ENCODE measurements at regions not wholly inside any gene's neighbourhood (a gene's known extent, or its start where the extent isn't known, plus 50 kb on each side); places are given as distances from the start of the nearest gene placed in this dataset.

DNA sequence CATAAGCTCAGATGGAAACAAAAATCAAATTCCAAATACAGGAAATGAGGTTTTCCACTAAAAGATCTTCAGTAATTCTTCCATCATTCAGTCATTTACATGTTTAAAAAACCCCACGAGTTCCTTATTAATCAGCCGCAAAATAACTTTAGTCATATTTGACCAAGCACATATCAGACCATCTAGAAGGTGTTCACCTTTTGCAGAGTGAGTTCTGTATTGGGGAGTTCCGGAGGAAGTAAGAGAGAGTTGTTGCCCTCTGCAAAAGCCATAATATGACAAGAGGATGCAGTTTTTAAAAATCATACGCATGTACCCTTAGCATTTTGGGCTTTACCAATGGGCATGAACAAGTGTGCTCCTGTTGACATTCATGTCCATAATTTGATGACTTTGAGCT is 61.6 kb downstream of the CCR1 start:
- DNase-seq = no peak
- H3K27me3 ChIP-seq = no peaks in the 10 kb centered on the region
- no peak overlapping the region for H3K4me3 ChIP-seq
- no peaks in the 10 kb centered on the region for H3K36me3 ChIP-seq
- H3K9me3 ChIP-seq = no peaks in the 10 kb centered on the region

DNA sequence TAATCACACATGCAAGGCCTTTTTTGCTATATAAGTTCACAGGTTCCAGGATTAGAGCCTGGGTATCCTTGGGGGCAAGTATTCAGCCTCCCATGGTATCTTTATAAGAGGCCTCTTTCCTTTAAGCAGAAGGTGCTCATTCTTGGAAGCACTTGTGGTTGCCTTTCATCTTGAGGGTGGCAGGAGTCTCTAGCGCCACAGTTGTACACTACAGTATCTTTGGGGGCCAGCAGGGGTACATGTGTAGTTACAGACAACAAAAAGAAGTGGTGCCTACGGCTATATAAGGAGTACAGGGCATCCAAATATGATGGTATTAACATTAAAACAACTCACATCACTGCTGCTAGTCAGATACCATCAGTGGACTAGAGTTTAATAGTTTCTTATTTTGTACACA is 62.1 kb downstream of the CCR1 start:
- H3K9me3 ChIP-seq = no peaks in the 10 kb centered on the region
- DNase-seq = no peak
- no peak overlapping the region for H3K4me3 ChIP-seq
- no peaks in the 10 kb centered on the region for H3K27me3 ChIP-seq
- H3K36me3 ChIP-seq = no peaks in the 10 kb centered on the region

GRCh38 chr3:46145147-46145546 is 63.0 kb downstream of the CCR1 start:
- no peaks in the 10 kb centered on the region for H3K27me3 ChIP-seq
- DNase-seq = no peak
- no peaks in the 10 kb centered on the region for H3K36me3 ChIP-seq
- H3K4me3 ChIP-seq = no peak overlapping the region
- no peaks in the 10 kb centered on the region for H3K9me3 ChIP-seq

DNA sequence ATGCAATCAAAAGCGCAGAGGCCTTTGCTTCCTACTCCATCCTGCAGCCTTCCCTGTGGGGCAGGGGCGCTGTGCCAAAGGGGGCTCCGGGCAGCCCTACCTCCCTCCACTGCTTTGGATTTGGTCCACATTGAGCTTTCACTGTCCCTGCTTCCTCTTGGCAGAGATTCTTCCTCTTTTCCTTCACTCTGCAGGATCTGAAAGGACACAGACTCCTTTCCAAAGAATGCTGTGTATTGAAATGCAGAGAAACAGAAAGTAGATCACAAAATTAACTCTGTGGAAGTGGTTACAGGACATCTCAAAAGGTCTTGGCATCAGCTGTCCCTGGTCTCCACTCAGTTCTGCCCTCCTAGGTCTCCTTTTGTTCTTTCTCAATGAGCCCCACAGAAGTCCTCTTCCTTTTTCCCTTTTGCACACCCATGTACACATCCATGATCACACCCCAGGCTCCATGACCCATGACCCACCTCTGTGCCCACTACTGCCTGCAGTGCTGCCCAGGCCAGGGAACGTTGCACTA is 64.1 kb downstream of the CCR1 start:
- no peak for DNase-seq
- H3K9me3 ChIP-seq = no peaks in the 10 kb centered on the region
- H3K27me3 ChIP-seq = no peaks in the 10 kb centered on the region
- H3K4me3 ChIP-seq = no peak overlapping the region
- no peaks in the 10 kb centered on the region for H3K36me3 ChIP-seq

GRCh38 chr3:46141813-46142212 is 66.3 kb downstream of the CCR1 start:
- Histone ChIP-seq H3K4me3 (no peak overlapping the region), H3K27me3 (no peaks in the 10 kb centered on the region), H3K9me3 (no peaks in the 10 kb centered on the region), H3K36me3 (no peaks in the 10 kb centered on the region)
- DNase-seq = no peak

DNA sequence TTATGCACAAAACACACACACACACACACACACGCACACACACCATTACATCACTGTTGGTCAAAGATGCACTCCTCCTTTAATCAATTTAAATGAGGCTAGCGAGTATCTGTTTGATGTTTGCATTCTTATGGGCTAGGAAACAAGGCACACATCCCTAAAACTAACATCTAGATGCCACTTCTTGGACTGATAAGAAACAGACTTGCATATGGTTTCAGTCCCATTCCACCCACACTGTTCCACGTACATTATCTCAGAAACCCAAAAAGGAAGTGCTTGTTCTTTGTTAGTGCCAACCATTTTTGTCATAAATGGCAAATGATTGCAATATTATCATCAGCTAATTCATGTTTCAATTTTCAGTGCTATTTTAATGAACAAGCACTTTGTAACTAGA is 69.5 kb downstream of the CCR1 start:
- DNase-seq = no peak

DNA sequence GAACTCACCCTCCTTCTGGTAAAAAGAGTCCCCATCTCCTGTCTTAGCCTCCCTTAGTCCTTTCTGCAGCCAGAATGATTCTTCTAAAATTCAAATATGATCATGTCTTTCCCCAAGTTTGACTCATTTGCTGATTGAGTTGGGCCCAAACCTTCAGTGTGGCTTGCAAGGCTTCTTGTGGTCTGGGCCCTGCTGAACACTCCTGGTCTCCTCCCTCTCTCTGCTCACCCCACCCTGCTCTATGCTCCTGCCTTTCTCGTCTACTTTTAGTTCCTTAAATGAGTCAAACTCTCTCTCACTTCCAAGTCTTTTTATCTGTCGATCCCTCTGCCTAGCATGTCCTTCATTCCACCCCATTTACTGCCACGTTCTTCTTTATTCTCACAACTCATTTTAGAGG is 72.6 kb downstream of the CCR1 start:
- no peak for DNase-seq
- no peaks in the 10 kb centered on the region for H3K9me3 ChIP-seq
- H3K4me3 ChIP-seq = no peak overlapping the region
- H3K27me3 ChIP-seq = no peaks in the 10 kb centered on the region
- no peaks in the 10 kb centered on the region for H3K36me3 ChIP-seq

More for the DNA sequence above, 69.5 kb downstream of the CCR1 start:
- Histone ChIP-seq H3K9me3 (no peaks in the 10 kb centered on the region), H3K4me3 (no peak overlapping the region), H3K36me3 (no peaks in the 10 kb centered on the region), H3K27me3 (no peaks in the 10 kb centered on the region)

GRCh38 chr3:46133285-46133684 is 74.8 kb downstream of the CCR1 start:
- Histone ChIP-seq H3K36me3 (no peaks in the 10 kb centered on the region), H3K4me3 (no peak overlapping the region), H3K27me3 (no peaks in the 10 kb centered on the region), H3K9me3 (no peaks in the 10 kb centered on the region)
- no peak for DNase-seq

DNA sequence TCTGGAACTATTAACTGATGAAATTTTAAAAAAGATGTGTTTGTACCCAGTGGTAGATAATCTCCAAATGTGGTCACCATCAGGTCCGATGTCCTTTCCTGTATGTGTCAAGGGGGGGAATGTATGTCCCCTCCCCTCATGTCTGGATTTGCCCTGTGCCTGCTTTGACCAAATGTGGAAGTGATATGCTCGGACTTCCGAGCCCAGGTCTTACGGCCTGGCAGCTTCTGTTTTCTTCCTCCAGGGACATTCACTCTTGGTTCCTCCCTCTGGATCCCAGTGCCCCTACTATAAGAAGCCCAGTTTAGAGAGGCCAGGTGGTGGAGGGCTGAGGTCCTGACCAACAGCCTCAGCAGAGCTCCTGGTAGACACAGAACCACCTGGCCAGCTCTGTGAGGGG is 75.5 kb downstream of the CCR1 start:
- Histone ChIP-seq H3K27me3 (no peaks in the 10 kb centered on the region), H3K9me3 (no peaks in the 10 kb centered on the region), H3K4me3 (no peak overlapping the region), H3K36me3 (no peaks in the 10 kb centered on the region)
- DNase-seq = no peak

DNA sequence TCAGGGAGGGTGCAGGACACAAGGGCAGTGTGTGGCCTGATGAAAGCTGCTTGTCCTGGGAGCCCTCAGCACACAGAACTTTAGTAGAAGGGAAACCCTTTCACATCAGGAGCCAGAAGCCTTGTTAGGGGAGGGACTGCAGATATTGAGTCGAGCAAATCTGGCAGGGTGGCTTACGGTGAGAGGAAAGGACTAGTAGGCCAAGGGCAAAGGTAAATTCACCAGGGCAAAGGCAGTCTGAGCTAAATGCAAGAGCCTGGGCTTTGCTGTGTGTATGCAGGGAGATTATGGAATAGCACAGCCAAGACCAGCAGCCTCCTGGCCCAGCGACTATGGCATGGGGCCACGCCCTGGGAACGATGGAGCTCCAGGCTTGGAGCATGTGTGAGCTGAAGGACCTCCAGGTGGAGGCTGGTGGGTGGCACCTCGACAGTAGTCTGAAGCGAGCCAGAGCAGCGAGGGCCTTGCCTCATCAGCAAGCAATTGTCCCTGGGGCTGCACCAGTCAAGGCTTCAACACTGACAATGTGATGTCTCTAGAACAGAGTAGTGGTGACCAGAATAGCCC is 76.1 kb downstream of the CCR1 start:
- no peaks in the 10 kb centered on the region for H3K36me3 ChIP-seq
- H3K4me3 ChIP-seq = no peak overlapping the region
- H3K27me3 ChIP-seq = no peaks in the 10 kb centered on the region
- H3K9me3 ChIP-seq = no peaks in the 10 kb centered on the region; the same call in 1 of the 2 replicates
- DNase-seq = no peak

GRCh38 chr3:46130631-46131310 is 77.3 kb downstream of the CCR1 start:
- Histone ChIP-seq H3K36me3 (no peaks in the 10 kb centered on the region), H3K4me3 (no peak overlapping the region), H3K27me3 (no peaks in the 10 kb centered on the region), H3K9me3 (no peaks in the 10 kb centered on the region; the same call in 1 of the 2 replicates)
- DNase-seq = no peak

- no peak overlapping the region for H3K4me3 ChIP-seq
- no peaks in the 10 kb centered on the region for H3K36me3 ChIP-seq
- H3K27me3 ChIP-seq = no peaks in the 10 kb centered on the region
- no peaks in the 10 kb centered on the region; the same call in 1 of the 2 replicates for H3K9me3 ChIP-seq
- no peak for DNase-seq
Measured at GRCh38 chr3:46129588-46130272, 78.4 kb downstream of the CCR1 start.

DNA sequence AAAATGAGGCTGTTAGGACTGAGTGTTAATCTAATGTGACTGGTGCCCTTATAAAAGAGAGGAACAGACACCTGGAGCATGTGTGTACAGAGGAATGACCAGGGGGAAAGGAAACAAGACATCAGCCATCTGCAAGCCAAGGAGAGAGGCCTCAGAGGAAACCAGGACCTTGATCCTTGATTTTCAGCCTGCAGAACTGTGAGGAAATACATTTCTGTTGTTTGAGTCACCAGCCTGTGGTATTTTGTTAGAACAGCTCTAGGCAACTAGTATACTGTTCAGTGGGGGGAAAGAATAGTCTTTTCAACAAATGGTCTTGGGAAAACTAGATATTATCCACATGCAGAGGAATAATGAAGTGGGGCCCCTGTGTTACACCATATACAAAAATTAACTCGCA is 80.6 kb downstream of the CCR1 start:
- Histone ChIP-seq H3K36me3 (no peaks in the 10 kb centered on the region), H3K4me3 (no peak overlapping the region), H3K9me3 (no peaks in the 10 kb centered on the region; the same call in 1 of the 2 replicates), H3K27me3 (no peaks in the 10 kb centered on the region)
- DNase-seq = peak; percentile 21

DNA sequence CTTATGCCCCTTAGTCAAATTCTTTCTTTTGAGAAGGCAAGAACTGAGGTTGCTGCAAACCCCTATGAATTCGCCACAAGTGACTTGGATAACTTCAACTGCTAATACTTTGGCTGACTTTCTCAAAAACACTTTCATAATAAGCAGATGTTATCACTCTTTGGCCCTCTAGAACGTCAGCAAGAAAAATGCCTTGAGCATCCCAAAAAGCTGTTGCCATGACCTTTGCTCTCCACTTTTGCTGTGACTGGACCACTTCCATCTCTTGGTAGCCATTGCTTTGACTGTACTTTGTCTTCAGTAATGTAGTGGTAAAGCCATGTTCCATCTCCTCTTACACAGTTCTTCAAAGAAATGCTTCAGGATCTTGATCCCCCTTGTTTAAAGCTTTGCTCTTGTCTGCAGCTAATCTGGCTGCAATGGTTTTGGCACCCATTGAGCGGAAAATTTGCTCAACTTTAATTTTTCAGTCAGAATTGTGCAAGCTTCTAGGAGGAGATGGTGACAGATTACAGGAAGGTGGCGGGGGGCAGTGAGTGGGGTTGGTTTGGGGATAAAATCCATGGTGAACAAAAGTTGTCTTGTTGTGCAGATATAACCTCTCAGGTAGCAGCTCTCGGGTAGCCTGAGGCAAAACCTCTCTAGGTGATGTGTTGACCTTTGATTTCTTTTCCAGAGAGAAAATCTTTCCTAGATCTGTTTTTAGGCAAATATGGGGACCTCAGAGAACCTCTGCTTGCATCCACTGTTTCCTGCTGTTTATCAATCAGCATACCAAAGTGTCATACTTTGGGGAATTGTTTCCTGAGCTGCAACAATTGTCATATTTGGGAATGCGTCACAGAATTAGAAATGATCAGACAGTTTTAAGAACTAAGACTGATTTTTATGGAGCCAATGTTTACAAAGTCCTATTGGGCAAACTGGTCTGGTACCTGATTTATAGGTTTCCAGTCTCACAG is 83.6 kb downstream of the CCR1 start:
- no peak overlapping the region for H3K4me3 ChIP-seq
- H3K36me3 ChIP-seq = no peaks in the 10 kb centered on the region
- H3K27me3 ChIP-seq = no peaks in the 10 kb centered on the region
- DNase-seq = no peak
- H3K9me3 ChIP-seq = no peaks in the 10 kb centered on the region; the same call in 1 of the 2 replicates

DNA sequence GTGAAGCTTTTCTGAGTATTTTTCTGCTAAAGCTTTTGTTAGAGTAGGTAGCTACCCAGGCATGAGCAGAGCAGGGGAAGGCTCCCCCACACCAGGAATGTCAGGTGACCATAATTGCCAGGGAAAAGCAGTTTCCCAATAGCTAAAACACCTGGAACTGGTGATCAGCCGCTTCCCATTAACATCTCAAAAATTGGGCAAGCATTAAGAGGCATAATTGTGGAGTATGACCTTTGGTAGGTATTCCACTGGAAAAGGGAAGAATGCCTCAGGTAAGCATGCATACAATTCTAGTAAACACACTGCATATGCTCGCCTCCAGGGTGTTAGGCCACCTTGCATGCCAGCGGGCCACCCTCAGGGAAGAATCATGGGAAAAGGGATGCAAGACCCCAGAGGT is 84.5 kb downstream of the CCR1 start:
- DNase-seq = no peak
- Histone ChIP-seq H3K36me3 (no peaks in the 10 kb centered on the region), H3K4me3 (no peak overlapping the region), H3K9me3 (no peaks in the 10 kb centered on the region; the same call in 1 of the 2 replicates), H3K27me3 (no peaks in the 10 kb centered on the region)

DNA sequence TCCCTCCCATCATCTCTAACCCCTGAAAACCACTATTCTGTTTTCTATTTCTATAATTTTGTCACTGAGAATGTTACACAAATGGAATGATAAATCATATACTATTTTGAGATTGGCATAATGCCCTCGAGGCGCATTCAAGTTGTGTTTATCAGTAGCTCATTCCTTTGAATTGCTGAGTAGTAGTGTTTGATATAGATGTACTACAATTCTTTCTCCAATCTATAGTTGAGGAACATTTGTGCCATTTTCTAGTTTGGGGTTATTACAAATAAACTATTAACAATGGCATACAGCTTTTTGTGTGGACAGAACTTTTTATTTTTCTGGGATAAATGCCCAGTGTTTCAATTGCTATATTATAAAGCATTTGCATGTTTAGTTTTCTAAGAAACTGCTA is 86.0 kb downstream of the CCR1 start:
- no peaks in the 10 kb centered on the region for H3K27me3 ChIP-seq
- no peak overlapping the region for H3K4me3 ChIP-seq
- H3K36me3 ChIP-seq = no peaks in the 10 kb centered on the region
- DNase-seq = no peak
- H3K9me3 ChIP-seq = no peaks in the 10 kb centered on the region; the same call in 1 of the 2 replicates

DNA sequence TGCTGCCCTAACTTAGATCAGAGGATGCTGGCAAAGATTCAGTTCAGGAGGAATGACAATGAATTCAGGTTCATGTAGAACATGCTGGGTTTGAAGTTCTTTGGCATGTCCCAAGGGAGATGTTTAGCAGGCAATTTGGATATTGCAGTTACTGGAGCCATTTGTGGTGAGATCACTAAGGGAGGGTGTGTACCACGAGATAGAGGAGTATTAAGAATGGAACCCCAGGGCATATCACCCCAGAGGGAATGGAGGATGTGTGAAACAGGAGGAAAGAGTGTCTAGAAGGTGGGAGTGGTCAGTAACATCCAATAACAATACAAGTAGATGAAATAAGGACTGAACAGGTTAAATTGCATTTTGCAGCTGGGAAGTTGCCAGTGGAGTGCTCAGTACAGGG is 87.1 kb downstream of the CCR1 start:
- Histone ChIP-seq H3K36me3 (no peaks in the 10 kb centered on the region), H3K4me3 (no peak overlapping the region), H3K9me3 (no peaks in the 10 kb centered on the region), H3K27me3 (no peaks in the 10 kb centered on the region)
- no peak for DNase-seq

Measured in MG63 (cell line).